ENCODE measurements at regions not wholly inside any gene's neighbourhood (a gene's known extent, or its start where the extent isn't known, plus 50 kb on each side); places are given as distances from the start of the nearest gene placed in this dataset.
"Not testable (repeated sequence)": the region's sequence is repeated elsewhere in the genome, so short reads cannot be mapped to it uniquely, and the experiment has no call there.

GRCh38 chr1:69088571-69088970 lies 479.2 kb upstream of the LRRC7 start:
- DNase-seq, result no peak

GRCh38 chr1:69090170-69090569 lies 477.6 kb upstream of the LRRC7 start:
- no peak for DNase-seq

GRCh38 chr1:69090752-69091151 lies 477.0 kb upstream of the LRRC7 start:
- no peak for DNase-seq

GRCh38 chr1:69102058-69102457 lies 465.7 kb upstream of the LRRC7 start:
- not testable (repeated sequence) for DNase-seq

- DNase-seq, result no peak
Observed at GRCh38 chr1:69103213-69103612, 464.5 kb upstream of the LRRC7 start.

- DNase-seq, result no peak
Observed at GRCh38 chr1:69103705-69104385, 463.9 kb upstream of the LRRC7 start.

- DNase-seq, result no peak
Observed at GRCh38 chr1:69104894-69105293, 462.8 kb upstream of the LRRC7 start.

- DNase-seq, result no peak
Observed at GRCh38 chr1:69109277-69109676, 458.4 kb upstream of the LRRC7 start.

GRCh38 chr1:69110851-69111250 lies 456.9 kb upstream of the LRRC7 start:
- no peak for DNase-seq

GRCh38 chr1:69120126-69120741 lies 447.5 kb upstream of the LRRC7 start:
- not testable (repeated sequence) for DNase-seq

GRCh38 chr1:69120817-69121216 lies 446.9 kb upstream of the LRRC7 start:
- DNase-seq, result no peak

- DNase-seq, result no peak
Observed at GRCh38 chr1:69121723-69122122, 446.0 kb upstream of the LRRC7 start.

- no peak for DNase-seq
Observed at GRCh38 chr1:69122373-69122772, 445.3 kb upstream of the LRRC7 start.

- no peak for DNase-seq
Observed at GRCh38 chr1:69123486-69123885, 444.2 kb upstream of the LRRC7 start.

- DNase-seq, result no peak
Observed at GRCh38 chr1:69126796-69127195, 440.9 kb upstream of the LRRC7 start.

- DNase-seq, result no peak
Observed at GRCh38 chr1:69128204-69128603, 439.5 kb upstream of the LRRC7 start.

GRCh38 chr1:69129538-69129937 lies 438.2 kb upstream of the LRRC7 start:
- no peak for DNase-seq

GRCh38 chr1:69138172-69138571 lies 429.6 kb upstream of the LRRC7 start:
- no peak for DNase-seq

- no peak for DNase-seq
Observed at GRCh38 chr1:69139007-69139406, 428.7 kb upstream of the LRRC7 start.

- no peak for DNase-seq
Observed at GRCh38 chr1:69146303-69146702, 421.4 kb upstream of the LRRC7 start.

- no peak for DNase-seq
Observed at GRCh38 chr1:69148731-69149130, 419.0 kb upstream of the LRRC7 start.

GRCh38 chr1:69157046-69157756 lies 410.5 kb upstream of the LRRC7 start:
- DNase-seq, result no peak

- DNase-seq, result no peak
Observed at GRCh38 chr1:69163241-69163640, 404.5 kb upstream of the LRRC7 start.

GRCh38 chr1:69163779-69164178 lies 403.9 kb upstream of the LRRC7 start:
- DNase-seq, result no peak
